OCI-LY7 (cell line): ENCODE measurements at regions not wholly inside any gene's neighbourhood (a gene's known extent, or its start where the extent isn't known, plus 50 kb on each side); places are given as distances from the start of the nearest gene placed in this dataset.

Source experiments
- EZH2phosphoT487 ChIP-seq: fragments of 200-600 bp; sonication (generic); IDR thresholded peaks from 2 replicates; pipeline ENCODE4 v1.6.1; 2018; ENCODE audit warnings: low read depth, borderline replicate concordance, mild to moderate bottlenecking, mixed run types, antibody characterized with exemption, low read length, moderate library complexity, mixed read lengths
- TF ChIP-seq, protein P1 (sequence below): fragments of 200-600 bp; sonication (generic); conservative IDR thresholded peaks from 2 replicates; pipeline ENCODE4 v1.5.1; 2014; ENCODE audit warnings: mild to moderate bottlenecking, antibody characterized with exemption, low read length, moderate library complexity, mixed read lengths

- TF ChIP-seq, protein P1, sequence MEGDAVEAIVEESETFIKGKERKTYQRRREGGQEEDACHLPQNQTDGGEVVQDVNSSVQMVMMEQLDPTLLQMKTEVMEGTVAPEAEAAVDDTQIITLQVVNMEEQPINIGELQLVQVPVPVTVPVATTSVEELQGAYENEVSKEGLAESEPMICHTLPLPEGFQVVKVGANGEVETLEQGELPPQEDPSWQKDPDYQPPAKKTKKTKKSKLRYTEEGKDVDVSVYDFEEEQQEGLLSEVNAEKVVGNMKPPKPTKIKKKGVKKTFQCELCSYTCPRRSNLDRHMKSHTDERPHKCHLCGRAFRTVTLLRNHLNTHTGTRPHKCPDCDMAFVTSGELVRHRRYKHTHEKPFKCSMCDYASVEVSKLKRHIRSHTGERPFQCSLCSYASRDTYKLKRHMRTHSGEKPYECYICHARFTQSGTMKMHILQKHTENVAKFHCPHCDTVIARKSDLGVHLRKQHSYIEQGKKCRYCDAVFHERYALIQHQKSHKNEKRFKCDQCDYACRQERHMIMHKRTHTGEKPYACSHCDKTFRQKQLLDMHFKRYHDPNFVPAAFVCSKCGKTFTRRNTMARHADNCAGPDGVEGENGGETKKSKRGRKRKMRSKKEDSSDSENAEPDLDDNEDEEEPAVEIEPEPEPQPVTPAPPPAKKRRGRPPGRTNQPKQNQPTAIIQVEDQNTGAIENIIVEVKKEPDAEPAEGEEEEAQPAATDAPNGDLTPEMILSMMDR = no peak
- no peak for TF ChIP-seq EZH2phosphoT487
These were observed 305.1 kb upstream of the PITRM1 start for GRCh38 chr10:3477683-3478082.
